IMR-90 (cell line): ENCODE measurements at regions not wholly inside any gene's neighbourhood (a gene's known extent, or its start where the extent isn't known, plus 50 kb on each side); places are given as distances from the start of the nearest gene placed in this dataset.

ENCODE experiments used
- ATAC-seq: fragments of 200-7000 bp; cut with Tn5 transposase; 2 replicates; pipeline ENCODE4 v1.9.1; 2020; ENCODE audit warnings: low read depth, mild to moderate bottlenecking, moderate library complexity
- BruUV-seq: library from RNA; stranded (reverse); fragments of 400-500 nt; replicated peaks from 2 replicates; lab custom pipeline; 2021; lab: Mats Ljungman, UMichigan
- CTCF ChIA-PET: fragments of 300-600 bp; formaldehyde crosslinking; extraction: SDS; loops from one replicate; lab custom pipeline; 2021; ENCODE audit warnings: antibody characterized with exemption; lab: Yijun Ruan, JAX
- POLR2A ChIA-PET: fragments of 300-600 bp; sonication (Branson Sonifier 250); formaldehyde crosslinking; loops from one replicate; lab custom pipeline; 2022; ENCODE audit warnings: antibody characterized with exemption; ENCODE audit not compliant: unreplicated experiment; lab: Charles Lee
- DNase-seq: peaks from one replicate; pipeline ENCODE4 v3.0.0; 2013
- H2AFZ ChIP-seq: replicated peaks from 2 replicates; pipeline ENCODE3; 2013; ENCODE audit warnings: low read length, mild to moderate bottlenecking; ENCODE audit not compliant: poor library complexity
- H2AK5ac ChIP-seq: 2 replicates; pipeline ENCODE4 v1.6.1; 2013; ENCODE audit warnings: low read depth, low read length, inconsistent platforms
- H2AK9ac ChIP-seq: replicated peaks from 2 replicates; pipeline ENCODE3; 2013; ENCODE audit warnings: mild to moderate bottlenecking, low read depth, low read length, moderate library complexity; ENCODE audit not compliant: poor library complexity
- H2BK120ac ChIP-seq: 2 replicates; pipeline ENCODE4 v1.6.1; 2013; ENCODE audit warnings: low read depth, low read length, inconsistent platforms
- H2BK15ac ChIP-seq: 3 replicates; pipeline ENCODE4 v1.6.1; 2013; ENCODE audit warnings: low read depth, low read length, inconsistent platforms
- H2BK20ac ChIP-seq: 2 replicates; pipeline ENCODE4 v1.6.1; 2013; ENCODE audit warnings: low read depth, mild to moderate bottlenecking, inconsistent platforms, low read length, moderate library complexity
- H2BK5ac ChIP-seq: 2 replicates; pipeline ENCODE4 v1.6.1; 2013; ENCODE audit warnings: mild to moderate bottlenecking, low read depth, low read length, inconsistent platforms; ENCODE audit not compliant: poor library complexity, severe bottlenecking
- H3K14ac ChIP-seq: replicated peaks from 2 replicates; pipeline ENCODE4 v1.6.1; 2013; ENCODE audit warnings: low read depth, low read length, inconsistent platforms
- H3K18ac ChIP-seq: 2 replicates; pipeline ENCODE4 v1.6.1; 2013; ENCODE audit warnings: low read depth, low read length, control low read depth
- H3K23ac ChIP-seq: 2 replicates; pipeline ENCODE4 v1.6.1; 2013; ENCODE audit warnings: low read depth, low read length, inconsistent platforms
- H3K27ac ChIP-seq: 2 replicates; pipeline ENCODE4 v1.5.1; 2013; ENCODE audit warnings: mild to moderate bottlenecking, control low read depth, low read length; ENCODE audit not compliant: insufficient read depth
- H3K27me3 ChIP-seq: 2 replicates; pipeline ENCODE4 v1.6.1; 2013; ENCODE audit warnings: low read length; ENCODE audit not compliant: control insufficient read depth, insufficient read depth
- H3K36me3 ChIP-seq: 2 replicates; pipeline ENCODE4 v1.6.1; 2013; ENCODE audit warnings: low read length, mixed read lengths; ENCODE audit not compliant: control insufficient read depth, insufficient read depth
- H3K4ac ChIP-seq: 2 replicates; pipeline ENCODE4 v1.6.1; 2013; ENCODE audit warnings: low read depth, low read length, inconsistent platforms
- H3K4me1 ChIP-seq: 2 replicates; pipeline ENCODE4 v1.6.1; 2013; ENCODE audit warnings: low read length, mixed read lengths; ENCODE audit not compliant: control insufficient read depth, insufficient read depth
- H3K4me2 ChIP-seq: 2 replicates; pipeline ENCODE4 v1.6.1; 2013; ENCODE audit warnings: low read depth, mild to moderate bottlenecking, control low read depth, low read length, moderate library complexity
- H3K4me3 ChIP-seq: 2 replicates; pipeline ENCODE4 v1.5.1; 2013; ENCODE audit warnings: low read depth, mild to moderate bottlenecking, control low read depth, low read length, moderate library complexity; ENCODE audit not compliant: insufficient read depth
- H3K56ac ChIP-seq: 2 replicates; pipeline ENCODE4 v1.6.1; 2013; ENCODE audit warnings: low read length, inconsistent platforms; ENCODE audit not compliant: insufficient read depth; ENCODE audit errors: extremely low read depth
- H3K79me1 ChIP-seq, 2 experiments: 2 replicates each; pipeline ENCODE4 v1.6.1; 2013; ENCODE audit warnings: low read length in 2 of 2, inconsistent platforms in 1 of 2, low read depth in 1 of 2
- H3K9ac ChIP-seq: 2 replicates; pipeline ENCODE4 v1.6.1; 2013; ENCODE audit warnings: low read depth, low read length, control low read depth
- H3K9me1 ChIP-seq: 2 replicates; pipeline ENCODE4 v1.6.1; 2013; ENCODE audit warnings: low read length, inconsistent platforms; ENCODE audit not compliant: insufficient read depth
- H3K9me3 ChIP-seq: 2 replicates; pipeline ENCODE4 v1.6.1; 2013; ENCODE audit warnings: low read length; ENCODE audit not compliant: control insufficient read depth, insufficient read depth
- H4K20me1 ChIP-seq: 2 replicates; pipeline ENCODE4 v1.6.1; 2013; ENCODE audit warnings: low read length, inconsistent platforms; ENCODE audit not compliant: insufficient read depth
- H4K5ac ChIP-seq: 2 replicates; pipeline ENCODE4 v1.6.1; 2013; ENCODE audit warnings: mild to moderate bottlenecking, low read depth, low read length, control low read depth
- H4K8ac ChIP-seq, 2 experiments: 2 replicates each; pipeline ENCODE4 v1.6.1; 2013; ENCODE audit warnings: low read depth in 2 of 2, low read length in 2 of 2, control low read depth in 1 of 2, inconsistent platforms in 1 of 2
- H4K91ac ChIP-seq: 2 replicates; pipeline ENCODE4 v1.6.1; 2013; ENCODE audit warnings: low read depth, low read length, inconsistent platforms; ENCODE audit not compliant: insufficient read depth
- BHLHE40 ChIP-seq: fragments of 150-350 bp; IDR thresholded peaks from 2 replicates; pipeline ENCODE4 v1.6.1; 2016; ENCODE audit warnings: mild to moderate bottlenecking, low read depth, low read length
- CEBPB ChIP-seq: IDR thresholded peaks from 2 replicates; pipeline ENCODE4 v1.6.1; 2012; ENCODE audit warnings: low read depth, low read length, improper control_type of control experiment
- CHD1 ChIP-seq: IDR thresholded peaks from 2 replicates; pipeline ENCODE4 v1.6.1; 2012; ENCODE audit warnings: low read depth, low read length, improper control_type of control experiment
- FOS ChIP-seq: fragments of 150-350 bp; IDR thresholded peaks from 2 replicates; pipeline ENCODE4 v1.6.1; 2016; ENCODE audit warnings: low read depth, low read length
- MAFK ChIP-seq: IDR thresholded peaks from 2 replicates; pipeline ENCODE4 v1.6.1; 2012; ENCODE audit warnings: low read depth, low read length, improper control_type of control experiment
- MAZ ChIP-seq: IDR thresholded peaks from 2 replicates; pipeline ENCODE4 v1.6.1; 2012; ENCODE audit warnings: low read depth, mild to moderate bottlenecking, low read length, improper control_type of control experiment, moderate library complexity, borderline replicate concordance
- MXI1 ChIP-seq: IDR thresholded peaks from 2 replicates; pipeline ENCODE4 v1.6.1; 2012; ENCODE audit warnings: low read depth, mild to moderate bottlenecking, low read length, moderate library complexity, borderline replicate concordance
- NFE2L2 ChIP-seq: fragments of 150-350 bp; IDR thresholded peaks from 2 replicates; pipeline ENCODE4 v1.6.1; 2016; ENCODE audit warnings: low read depth, mild to moderate bottlenecking, low read length
- POLR2A ChIP-seq: IDR thresholded peaks from 2 replicates; pipeline ENCODE4 v1.6.1; 2012; ENCODE audit warnings: mild to moderate bottlenecking, low read depth, low read length
- RAD21 ChIP-seq: IDR thresholded peaks from 2 replicates; pipeline ENCODE4 v1.6.1; 2012; ENCODE audit warnings: low read length, improper control_type of control experiment
- RCOR1 ChIP-seq: IDR thresholded peaks from 2 replicates; pipeline ENCODE4 v1.6.1; 2012; ENCODE audit warnings: mild to moderate bottlenecking, low read length, improper control_type of control experiment; ENCODE audit not compliant: insufficient replicate concordance
- RFX5 ChIP-seq: IDR thresholded peaks from 2 replicates; pipeline ENCODE4 v1.8.0; 2012; ENCODE audit warnings: low read depth, mild to moderate bottlenecking, low read length, moderate library complexity
- SMC3 ChIP-seq: fragments of 150-350 bp; IDR thresholded peaks from 2 replicates; pipeline ENCODE4 v1.6.1; 2016; ENCODE audit warnings: low read depth, mild to moderate bottlenecking, antibody characterized with exemption, low read length, moderate library complexity
- WGBS, 2 experiments: methylation state at CpG; one replicate each; pipeline versions ENCODE4 v1.1.5 to v1.1.7; 2013; ENCODE audit warnings: missing lambda C conversion rate in 2 of 2; ENCODE audit not compliant: insufficient read length in 1 of 2; ENCODE audit errors: extremely low coverage in 2 of 2; 5-methylcytosine and 5-hydroxymethylcytosine counted together
- dilution Hi-C: fragments of 300-500 bp; cut with HindIII; formaldehyde crosslinking; loops from one replicate; pipeline ENCODE4 v1.14.3; 2018; ENCODE audit warnings: low sequenced_read_pairs; ENCODE audit not compliant: unreplicated experiment
- in situ Hi-C: fragments of 300-500 bp; cut with MboI; formaldehyde crosslinking; loops from 3 replicates; pipeline ENCODE4 v1.14.3; 2019; ENCODE audit warnings: low sequenced_read_pairs, inconsistent platforms, mixed read lengths
- intact Hi-C: fragments of 100-400 bp; cut with micrococcal nuclease; formaldehyde crosslinking; loops from 2 replicates; pipeline ENCODE4 v1.10.0; 2022
- TF ChIP-seq, protein P1 (sequence below): conservative IDR thresholded peaks from 2 replicates; pipeline ENCODE4 v1.5.1; 2012; ENCODE audit warnings: mild to moderate bottlenecking, low read depth, low read length, improper control_type of control experiment
- TF ChIP-seq, protein P2 (sequence below): fragments of 150-350 bp; IDR thresholded peaks from 2 replicates; pipeline ENCODE4 v1.6.1; 2016; ENCODE audit warnings: low read depth, mild to moderate bottlenecking, low read length, moderate library complexity, borderline replicate concordance
- TF ChIP-seq, protein P3 (sequence below): fragments of 150-350 bp; IDR thresholded peaks from 2 replicates; pipeline ENCODE4 v1.6.1; 2017; ENCODE audit warnings: mild to moderate bottlenecking, antibody characterized with exemption, low read length, low read depth

DNA sequence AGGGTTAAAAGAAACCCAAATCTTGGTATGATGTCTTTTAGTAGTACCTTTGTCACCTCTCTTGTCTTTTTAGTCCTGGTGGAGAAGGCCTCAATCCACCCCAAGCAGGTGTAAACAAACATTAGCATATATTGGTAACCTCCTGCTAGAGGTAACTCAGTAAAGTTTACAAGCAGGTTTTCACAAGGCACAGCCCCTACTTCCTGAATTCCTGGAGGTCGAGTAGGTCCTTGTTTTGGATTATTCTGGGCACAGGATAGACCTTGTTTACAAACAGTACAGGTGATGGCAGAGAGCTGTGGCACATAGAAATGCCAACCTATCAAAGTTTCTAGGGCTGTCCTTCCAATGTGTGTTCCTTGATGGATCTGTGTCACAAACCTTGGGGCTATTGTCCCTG lies 99.1 kb downstream of the ALG10 start:
- no peak overlapping the region for H2AFZ ChIP-seq
- no peak overlapping the region for H3K27ac ChIP-seq
- dilution Hi-C loops (no loop called here), intact Hi-C loops (no loop called here), in situ Hi-C loops (no loop called here)
- H2AK5ac ChIP-seq: no peak overlapping the region
- no peak overlapping the region for H3K4ac ChIP-seq
- ATAC-seq: no peak
- no CpG with 5 or more reads among the region's 1 CpG for WGBS, 2 experiments
- H4K8ac ChIP-seq: no peak overlapping the region
- H3K9me3 ChIP-seq: peaks cover 3% of the 10 kb centered on the region; the same call in 1 of the 2 replicates
- no peak overlapping the region for H4K5ac ChIP-seq
- no peak overlapping the region for H3K23ac ChIP-seq
- no peak overlapping the region for H2BK20ac ChIP-seq
- ChIA-PET POLR2A (no interaction called here), CTCF (no interaction called here)
- H2BK5ac ChIP-seq: no peak overlapping the region
- no peak overlapping the region for H3K4me3 ChIP-seq
- H3K4me2 ChIP-seq: no peak overlapping the region
- H4K91ac ChIP-seq: no peak overlapping the region
- H2AK9ac ChIP-seq: no peak overlapping the region
- DNase-seq: no peak
- H3K27me3 ChIP-seq: no peaks in the 10 kb centered on the region
- no peak overlapping the region for H2BK15ac ChIP-seq
- H3K79me1 ChIP-seq: no peaks in the 10 kb centered on the region
- H3K9ac ChIP-seq: no peak overlapping the region
- TF ChIP-seq, protein P1, sequence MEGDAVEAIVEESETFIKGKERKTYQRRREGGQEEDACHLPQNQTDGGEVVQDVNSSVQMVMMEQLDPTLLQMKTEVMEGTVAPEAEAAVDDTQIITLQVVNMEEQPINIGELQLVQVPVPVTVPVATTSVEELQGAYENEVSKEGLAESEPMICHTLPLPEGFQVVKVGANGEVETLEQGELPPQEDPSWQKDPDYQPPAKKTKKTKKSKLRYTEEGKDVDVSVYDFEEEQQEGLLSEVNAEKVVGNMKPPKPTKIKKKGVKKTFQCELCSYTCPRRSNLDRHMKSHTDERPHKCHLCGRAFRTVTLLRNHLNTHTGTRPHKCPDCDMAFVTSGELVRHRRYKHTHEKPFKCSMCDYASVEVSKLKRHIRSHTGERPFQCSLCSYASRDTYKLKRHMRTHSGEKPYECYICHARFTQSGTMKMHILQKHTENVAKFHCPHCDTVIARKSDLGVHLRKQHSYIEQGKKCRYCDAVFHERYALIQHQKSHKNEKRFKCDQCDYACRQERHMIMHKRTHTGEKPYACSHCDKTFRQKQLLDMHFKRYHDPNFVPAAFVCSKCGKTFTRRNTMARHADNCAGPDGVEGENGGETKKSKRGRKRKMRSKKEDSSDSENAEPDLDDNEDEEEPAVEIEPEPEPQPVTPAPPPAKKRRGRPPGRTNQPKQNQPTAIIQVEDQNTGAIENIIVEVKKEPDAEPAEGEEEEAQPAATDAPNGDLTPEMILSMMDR: no peak
- no peak for TF ChIP-seq FOS
- no peak for TF ChIP-seq RFX5
- no peak for TF ChIP-seq POLR2A
- no peak for TF ChIP-seq CHD1
- TF ChIP-seq RAD21: no peak
- TF ChIP-seq NFE2L2: no peak
- TF ChIP-seq, protein P2, sequence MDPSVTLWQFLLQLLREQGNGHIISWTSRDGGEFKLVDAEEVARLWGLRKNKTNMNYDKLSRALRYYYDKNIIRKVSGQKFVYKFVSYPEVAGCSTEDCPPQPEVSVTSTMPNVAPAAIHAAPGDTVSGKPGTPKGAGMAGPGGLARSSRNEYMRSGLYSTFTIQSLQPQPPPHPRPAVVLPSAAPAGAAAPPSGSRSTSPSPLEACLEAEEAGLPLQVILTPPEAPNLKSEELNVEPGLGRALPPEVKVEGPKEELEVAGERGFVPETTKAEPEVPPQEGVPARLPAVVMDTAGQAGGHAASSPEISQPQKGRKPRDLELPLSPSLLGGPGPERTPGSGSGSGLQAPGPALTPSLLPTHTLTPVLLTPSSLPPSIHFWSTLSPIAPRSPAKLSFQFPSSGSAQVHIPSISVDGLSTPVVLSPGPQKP: no peak
- TF ChIP-seq, protein P3, sequence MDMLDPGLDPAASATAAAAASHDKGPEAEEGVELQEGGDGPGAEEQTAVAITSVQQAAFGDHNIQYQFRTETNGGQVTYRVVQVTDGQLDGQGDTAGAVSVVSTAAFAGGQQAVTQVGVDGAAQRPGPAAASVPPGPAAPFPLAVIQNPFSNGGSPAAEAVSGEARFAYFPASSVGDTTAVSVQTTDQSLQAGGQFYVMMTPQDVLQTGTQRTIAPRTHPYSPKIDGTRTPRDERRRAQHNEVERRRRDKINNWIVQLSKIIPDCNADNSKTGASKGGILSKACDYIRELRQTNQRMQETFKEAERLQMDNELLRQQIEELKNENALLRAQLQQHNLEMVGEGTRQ: no peak
- no peak for TF ChIP-seq MAZ
- no peak for TF ChIP-seq RCOR1
- no peak for TF ChIP-seq MXI1
- TF ChIP-seq CEBPB: no peak
- no peak for TF ChIP-seq MAFK
- TF ChIP-seq BHLHE40: no peak
- no peak for TF ChIP-seq SMC3
- H3K4me1 ChIP-seq: no peaks in the 10 kb centered on the region
- no peak overlapping the region for H3K14ac ChIP-seq
- no peaks in the 10 kb centered on the region for H3K9me1 ChIP-seq
- H3K18ac ChIP-seq: no peak overlapping the region
- no TSS peak for BruUV-seq
- H3K36me3 ChIP-seq: no peaks in the 10 kb centered on the region
- no peak overlapping the region for H3K56ac ChIP-seq
- H4K20me1 ChIP-seq: no peaks in the 10 kb centered on the region
- H2BK120ac ChIP-seq: no peak overlapping the region
